ENCODE measurements at regions not wholly inside any gene's neighbourhood (a gene's known extent, or its start where the extent isn't known, plus 50 kb on each side); places are given as distances from the start of the nearest gene placed in this dataset.

DNA sequence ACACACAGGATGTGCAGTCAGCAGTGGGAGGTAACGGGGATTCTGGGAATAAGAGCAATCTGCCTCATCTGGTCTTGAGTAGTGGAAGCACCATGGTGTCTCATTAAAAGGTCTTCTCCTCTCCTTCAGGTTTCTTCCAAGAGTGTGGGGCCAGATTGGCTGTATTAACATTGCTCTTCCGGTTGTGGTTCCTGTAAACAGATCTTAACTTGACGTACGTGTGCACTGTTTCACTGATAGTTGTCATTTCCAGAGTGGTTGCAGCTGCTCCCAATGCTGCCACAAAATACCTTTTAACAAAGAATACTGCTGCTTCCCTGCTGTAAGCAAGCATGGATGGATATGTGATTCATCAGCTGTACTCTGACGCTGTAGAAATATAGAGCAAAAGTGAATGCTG, 1443.4 kb upstream of the TENM3 start:
- no peak for TF ChIP-seq POLR2A (IDR thresholded peaks at IDR 0.05)
- TF ChIP-seq, protein P1, sequence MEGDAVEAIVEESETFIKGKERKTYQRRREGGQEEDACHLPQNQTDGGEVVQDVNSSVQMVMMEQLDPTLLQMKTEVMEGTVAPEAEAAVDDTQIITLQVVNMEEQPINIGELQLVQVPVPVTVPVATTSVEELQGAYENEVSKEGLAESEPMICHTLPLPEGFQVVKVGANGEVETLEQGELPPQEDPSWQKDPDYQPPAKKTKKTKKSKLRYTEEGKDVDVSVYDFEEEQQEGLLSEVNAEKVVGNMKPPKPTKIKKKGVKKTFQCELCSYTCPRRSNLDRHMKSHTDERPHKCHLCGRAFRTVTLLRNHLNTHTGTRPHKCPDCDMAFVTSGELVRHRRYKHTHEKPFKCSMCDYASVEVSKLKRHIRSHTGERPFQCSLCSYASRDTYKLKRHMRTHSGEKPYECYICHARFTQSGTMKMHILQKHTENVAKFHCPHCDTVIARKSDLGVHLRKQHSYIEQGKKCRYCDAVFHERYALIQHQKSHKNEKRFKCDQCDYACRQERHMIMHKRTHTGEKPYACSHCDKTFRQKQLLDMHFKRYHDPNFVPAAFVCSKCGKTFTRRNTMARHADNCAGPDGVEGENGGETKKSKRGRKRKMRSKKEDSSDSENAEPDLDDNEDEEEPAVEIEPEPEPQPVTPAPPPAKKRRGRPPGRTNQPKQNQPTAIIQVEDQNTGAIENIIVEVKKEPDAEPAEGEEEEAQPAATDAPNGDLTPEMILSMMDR (IDR thresholded peaks at IDR 0.05) = no peak
